ENCODE measurements at regions not wholly inside any gene's neighbourhood (a gene's known extent, or its start where the extent isn't known, plus 50 kb on each side); places are given as distances from the start of the nearest gene placed in this dataset.

DNA sequence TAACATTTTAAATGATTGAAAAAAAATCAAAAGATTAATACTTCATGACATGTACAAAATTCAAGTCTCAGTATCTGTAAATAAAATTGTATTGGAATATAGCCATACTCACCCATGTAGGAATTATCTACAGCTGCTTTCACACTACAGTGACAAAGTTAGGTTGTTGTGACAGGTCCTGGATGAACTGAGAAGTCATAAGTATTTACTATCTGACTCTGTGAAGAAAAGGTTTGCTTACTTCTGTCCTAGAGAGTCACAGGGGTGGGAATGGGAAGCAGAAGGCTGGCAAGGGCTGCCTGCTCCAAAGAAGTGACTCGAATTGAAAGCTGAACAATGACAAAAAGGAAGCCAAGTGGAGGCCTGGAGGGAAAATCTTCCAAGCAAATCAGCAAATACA, 155.2 kb downstream of the SLC30A10 start:
- DNase-seq (ENCODE audit: low read depth), result no peak

DNA sequence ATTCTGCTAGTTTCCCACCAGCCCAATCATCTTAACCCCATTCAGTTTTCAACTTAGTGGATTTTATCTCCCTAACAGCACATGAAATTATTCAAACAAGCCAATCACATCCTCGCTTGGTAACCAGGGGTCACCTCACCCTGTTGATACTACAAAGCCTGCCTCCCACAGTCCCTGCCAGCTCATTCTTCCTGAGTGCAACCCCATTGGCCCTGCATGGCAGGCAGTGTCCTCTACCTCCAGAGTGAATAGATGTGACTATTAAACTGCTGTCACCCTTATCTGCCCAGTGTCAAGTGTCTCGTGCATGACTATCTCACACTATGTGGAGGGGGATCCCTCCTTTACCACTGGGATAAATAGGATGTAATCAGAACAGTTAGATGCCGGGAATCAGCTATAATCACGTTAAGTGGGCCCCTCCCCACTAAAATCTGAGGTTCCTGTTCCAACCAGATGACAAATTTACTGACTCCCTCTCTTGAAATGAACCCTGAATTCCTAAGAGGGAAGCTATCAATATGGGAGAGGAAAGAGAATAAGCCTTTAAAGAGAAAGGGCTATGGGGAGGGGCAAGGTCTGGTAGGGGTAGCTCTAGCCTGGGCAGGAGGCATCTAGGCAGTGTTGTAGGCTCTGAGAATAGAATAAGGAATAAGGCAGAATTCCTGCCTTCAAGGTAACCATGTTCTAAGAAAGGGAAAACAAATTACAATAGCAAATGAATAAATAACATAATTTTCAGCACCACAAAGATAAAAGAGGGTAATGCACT, 155.9 kb downstream of the SLC30A10 start:
- no peak for DNase-seq (ENCODE audit: low read depth)

DNA sequence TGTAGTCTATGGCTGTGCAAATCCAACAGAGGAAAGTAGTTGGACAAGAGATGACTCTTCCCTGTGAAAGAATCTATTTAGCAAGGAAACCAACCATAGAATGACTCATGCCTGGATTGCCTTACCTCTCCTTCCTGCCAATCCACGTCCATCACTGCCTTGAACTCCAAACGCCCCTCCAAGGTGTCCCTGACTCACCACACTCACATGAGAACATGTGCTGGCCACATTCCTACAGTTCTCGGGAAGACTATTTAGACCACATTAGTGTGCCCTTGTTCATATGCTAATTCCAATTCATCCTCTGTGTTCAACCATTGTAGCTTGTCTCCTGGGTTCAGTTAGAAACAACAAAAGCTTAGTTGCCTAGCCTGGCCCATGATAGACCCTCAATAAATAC, 157.3 kb downstream of the SLC30A10 start:
- DNase-seq (ENCODE audit: low read depth), result peak; percentile 94

DNA sequence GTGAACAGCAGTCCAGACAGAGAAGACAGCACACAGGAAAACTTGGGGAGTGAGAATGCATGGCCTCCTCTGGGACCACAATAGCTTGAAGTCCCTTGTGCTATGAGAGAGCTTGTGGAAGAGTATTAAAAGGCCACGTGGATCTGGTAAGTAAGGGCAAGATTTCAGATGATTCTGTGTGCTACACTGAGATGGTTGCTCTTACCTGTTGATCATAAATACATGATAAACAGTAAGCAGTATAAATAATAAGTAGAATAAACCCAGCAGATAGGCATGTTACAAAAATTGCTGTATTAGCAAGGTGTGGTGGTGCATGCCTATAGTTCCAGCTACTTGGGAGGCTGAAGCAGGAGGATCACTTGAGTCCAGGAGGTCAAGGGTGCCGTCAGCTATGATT, 150.4 kb upstream of the ZC3H11B start:
- DNase-seq (ENCODE audit: low read depth), result no peak

DNA sequence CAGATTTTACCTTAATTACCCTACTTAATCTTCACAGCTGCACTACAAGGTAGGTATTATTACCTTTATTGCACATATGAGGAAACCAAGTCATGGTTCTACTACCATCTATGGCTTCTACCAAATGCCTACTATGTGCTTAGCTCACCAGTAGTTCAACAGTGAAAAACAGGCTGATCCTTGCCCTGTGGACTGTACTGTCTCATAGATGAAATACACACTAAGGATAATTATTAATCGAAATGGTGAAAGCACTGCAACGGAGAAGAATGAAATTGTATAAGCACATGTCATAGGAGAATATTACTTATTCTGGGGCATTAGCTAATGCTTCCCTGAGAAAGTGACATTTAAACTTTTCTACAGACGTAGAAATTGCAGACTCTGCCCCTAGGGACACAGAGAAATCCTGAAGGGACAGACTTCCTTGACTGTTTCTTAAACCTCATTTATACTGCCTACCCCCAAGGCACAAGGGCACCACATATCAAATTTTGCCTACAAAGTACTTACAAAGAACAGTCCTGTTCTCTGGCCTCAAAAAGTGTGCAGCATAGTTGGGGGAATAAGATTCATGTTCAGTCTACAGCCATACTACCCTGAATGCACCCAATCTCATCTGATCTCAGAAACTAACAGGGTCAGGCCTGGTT, 148.4 kb upstream of the ZC3H11B start:
- no peak for DNase-seq (ENCODE audit: low read depth)

DNA sequence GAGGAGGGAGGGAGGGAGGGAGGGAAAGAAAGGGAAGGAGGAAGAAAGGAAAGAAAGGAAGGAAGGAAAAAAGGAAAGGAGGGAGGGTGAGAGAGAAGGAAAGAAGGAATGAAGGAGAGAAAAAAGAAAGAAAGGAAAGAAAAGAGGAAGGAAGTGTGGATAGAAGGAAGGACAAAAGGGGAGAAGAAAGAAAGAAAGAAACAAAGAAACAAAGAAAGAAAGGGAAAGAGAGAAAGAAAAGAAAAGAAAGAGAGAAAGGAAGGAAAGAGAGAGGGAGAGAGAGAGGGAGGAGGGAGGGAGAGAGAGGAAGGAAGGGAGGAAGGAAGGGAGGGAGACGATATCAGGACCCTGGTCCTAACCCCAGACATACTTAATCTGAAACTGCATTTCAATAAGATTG, 146.2 kb upstream of the ZC3H11B start:
- DNase-seq (ENCODE audit: low read depth), result no peak

DNA sequence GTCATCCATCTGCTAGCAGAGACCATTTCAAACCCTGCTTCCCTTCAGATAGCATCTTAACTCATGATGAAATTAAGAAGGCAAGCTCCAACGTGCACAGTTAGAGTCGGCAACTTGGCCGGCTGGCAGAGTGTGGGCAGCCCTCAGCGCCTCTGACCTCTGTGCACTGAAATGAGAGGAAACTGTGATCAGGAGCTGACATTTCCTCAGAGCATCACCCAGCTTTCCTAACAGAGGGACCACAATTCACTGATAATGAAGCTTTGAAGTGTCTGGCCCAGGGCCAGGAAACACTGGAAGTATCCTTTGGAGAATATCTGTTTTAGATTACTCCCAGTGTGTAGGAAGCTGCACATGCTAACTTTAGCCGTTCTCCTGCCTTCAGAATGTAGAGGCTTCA, 145.0 kb upstream of the ZC3H11B start:
- no peak for DNase-seq (ENCODE audit: low read depth)

DNA sequence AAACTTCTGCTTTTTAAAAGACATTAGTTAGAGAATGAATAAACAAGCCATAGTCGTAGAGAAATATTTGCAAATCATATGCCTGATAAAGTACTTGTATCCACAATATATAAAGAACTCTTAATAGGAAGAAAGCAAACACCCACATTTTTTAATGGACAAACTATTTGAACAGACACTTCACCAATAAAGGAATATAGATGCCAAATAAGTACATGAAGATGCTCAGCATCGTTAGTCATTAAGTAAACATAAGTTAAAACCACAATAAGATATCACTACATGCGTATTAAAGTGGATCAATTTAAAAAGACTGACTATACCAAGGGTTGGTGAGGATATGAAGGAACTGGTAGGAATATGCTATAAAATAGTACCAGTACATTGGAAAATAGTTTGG, 142.3 kb upstream of the ZC3H11B start:
- no peak for DNase-seq (ENCODE audit: low read depth)

DNA sequence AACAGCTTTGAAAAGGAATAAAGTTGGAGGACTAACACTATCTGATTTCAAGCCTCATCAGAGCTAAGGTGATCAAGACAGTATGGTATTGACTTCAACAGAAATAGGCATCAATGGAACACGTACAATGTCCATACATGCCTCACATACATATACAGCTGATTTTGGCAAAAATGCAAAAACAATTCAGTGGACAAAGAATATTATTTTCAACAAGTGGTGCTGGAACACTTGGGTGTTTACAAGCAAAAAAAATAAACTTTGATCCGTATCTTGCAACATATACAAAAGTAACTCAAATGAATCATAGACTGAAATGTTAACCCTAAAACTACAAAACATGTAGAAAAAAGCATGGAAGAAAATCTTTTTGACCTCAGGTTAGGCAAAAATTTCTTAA, 141.9 kb upstream of the ZC3H11B start:
- DNase-seq (ENCODE audit: low read depth), result no peak

DNA sequence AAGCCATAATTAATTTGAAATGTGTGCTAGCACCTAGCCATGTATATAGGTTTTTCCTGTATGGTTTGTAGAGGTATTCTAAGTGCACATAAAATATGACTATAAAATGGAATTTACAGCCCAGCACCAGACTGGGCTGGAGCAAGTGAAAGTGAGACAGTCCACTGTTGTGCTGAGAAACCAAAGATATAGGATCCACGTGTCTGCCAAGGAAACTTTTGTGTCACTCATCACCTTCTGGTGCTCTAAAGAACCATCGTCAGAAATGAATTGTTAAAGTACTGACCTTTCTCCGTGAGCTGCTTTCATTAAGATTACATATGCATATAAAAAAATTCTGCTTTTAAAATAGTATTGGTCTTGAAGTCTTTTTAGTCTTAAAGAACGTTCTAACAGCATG, 141.0 kb upstream of the ZC3H11B start:
- no peak for DNase-seq (ENCODE audit: low read depth)

DNA sequence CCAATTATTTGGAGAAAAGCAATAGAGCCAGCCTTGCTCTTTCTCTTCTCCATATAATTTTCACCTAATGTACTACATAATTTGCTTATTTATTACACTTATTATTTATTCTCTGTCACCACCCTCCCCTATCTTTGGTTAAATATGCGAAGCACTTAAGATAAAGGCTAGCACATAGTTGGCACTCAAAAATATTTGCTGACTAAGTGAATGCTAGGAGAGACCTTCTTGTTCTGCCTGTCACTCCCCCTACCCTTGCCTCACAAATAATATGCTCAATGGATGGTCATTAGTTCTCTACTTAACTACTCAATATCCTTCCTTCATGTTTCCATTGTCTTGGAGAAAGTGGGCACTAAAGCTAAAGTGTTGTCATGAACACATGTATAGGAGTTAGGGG, 139.7 kb upstream of the ZC3H11B start:
- no peak for DNase-seq (ENCODE audit: low read depth)

DNA sequence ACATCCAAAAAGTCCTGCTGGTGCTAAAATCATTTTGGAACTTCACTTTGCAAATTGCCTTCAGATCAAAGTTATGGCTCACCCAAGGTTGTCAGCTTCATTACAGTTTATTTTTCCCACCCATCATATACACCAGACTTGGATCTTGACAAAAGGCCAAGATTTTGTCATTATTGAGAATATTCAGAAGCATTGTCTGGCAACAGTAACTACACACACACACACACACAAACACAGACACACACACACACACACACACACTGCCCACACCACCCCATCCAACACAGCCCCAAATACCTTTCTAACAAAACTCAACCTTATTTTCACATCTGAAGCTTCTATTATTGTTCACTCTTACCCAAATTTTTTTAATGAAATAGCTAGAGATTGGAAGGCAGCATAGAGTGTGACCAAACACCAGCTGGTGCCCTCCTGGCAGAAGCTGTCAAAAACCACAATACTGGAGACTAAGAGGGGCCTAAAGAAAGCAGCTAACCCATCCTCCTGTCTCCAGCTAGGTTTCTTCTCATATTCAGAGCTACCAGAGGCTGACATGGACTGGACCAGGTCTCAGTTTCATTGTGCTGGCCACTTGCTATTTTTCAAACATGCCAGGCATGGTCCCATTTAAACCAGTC, 139.1 kb upstream of the ZC3H11B start:
- DNase-seq (ENCODE audit: low read depth), result no peak

DNA sequence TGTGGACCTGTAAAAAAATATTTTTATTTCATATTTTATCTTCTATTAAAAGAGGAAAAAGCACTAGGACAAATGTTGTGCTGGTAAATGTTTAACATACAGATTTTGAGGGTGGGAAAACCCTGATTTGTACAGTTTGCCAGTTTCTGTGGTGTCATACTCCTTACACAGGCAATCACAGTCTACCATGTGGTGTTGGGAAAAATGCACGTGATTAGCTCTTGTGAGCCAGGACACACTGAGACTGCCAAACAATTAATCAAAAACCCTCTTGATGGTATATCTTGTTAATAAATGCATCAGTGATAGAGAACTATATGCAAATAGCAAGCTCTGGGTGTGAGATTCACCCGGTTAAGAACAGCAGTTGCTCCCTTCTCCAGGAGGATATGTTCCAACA, 136.5 kb upstream of the ZC3H11B start:
- no peak for DNase-seq (ENCODE audit: low read depth)

DNA sequence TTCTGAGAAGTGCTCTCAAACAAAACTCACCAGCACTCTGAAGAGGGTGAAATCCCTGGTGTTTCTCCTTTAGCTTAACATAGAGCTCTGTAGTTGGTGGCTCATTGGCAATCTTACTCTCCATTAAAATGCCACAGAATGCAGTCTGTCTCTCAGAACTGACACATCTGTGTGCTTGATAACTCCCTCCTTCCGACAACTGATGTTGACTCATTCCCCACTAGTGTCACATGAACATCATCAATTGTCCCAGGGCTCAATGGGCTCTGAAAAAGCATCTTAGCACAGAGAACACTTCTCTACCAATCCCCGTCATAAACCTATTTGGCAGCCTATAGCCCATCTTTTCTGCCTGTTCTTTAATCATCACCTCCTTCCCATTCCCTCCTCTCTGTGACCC, 133.2 kb upstream of the ZC3H11B start:
- DNase-seq (ENCODE audit: low read depth), result no peak

DNA sequence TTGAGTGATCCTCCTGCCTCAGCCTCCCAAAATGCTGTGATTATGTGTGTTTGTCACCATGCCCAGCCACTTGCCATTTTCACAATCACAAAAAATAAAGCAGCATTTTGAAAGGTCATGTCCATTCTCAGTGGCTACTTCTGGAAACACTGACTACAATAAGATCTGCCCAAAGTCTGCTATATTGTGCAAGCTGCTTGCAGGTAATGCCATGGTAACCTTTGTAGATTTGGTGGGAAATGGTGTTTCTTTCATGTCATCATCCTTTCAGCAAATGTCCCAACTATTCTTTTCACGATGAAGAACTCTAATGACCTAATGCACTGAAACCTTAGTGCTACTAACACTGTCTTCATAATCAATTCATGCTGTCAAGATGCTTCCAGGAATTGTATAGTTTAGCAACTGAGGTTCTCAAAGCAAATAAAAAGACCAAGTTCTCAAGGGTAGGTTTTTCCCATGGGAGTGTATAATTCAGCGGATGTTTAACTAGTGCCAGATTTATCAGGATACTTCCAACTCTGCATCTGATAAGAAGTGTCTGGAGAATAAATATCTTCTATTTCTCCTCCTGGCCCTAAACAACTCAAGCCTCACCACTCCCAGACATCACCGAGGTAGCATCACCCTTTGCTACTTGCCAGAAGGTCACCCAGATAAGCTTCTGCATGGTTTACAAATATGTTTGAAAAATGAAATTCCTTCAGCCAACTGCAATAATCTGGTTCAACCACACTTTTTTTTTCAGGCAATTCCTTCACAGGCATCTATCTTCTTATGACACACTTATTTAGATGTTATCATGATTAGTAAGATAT, 132.0 kb upstream of the ZC3H11B start:
- DNase-seq (ENCODE audit: low read depth), result no peak

DNA sequence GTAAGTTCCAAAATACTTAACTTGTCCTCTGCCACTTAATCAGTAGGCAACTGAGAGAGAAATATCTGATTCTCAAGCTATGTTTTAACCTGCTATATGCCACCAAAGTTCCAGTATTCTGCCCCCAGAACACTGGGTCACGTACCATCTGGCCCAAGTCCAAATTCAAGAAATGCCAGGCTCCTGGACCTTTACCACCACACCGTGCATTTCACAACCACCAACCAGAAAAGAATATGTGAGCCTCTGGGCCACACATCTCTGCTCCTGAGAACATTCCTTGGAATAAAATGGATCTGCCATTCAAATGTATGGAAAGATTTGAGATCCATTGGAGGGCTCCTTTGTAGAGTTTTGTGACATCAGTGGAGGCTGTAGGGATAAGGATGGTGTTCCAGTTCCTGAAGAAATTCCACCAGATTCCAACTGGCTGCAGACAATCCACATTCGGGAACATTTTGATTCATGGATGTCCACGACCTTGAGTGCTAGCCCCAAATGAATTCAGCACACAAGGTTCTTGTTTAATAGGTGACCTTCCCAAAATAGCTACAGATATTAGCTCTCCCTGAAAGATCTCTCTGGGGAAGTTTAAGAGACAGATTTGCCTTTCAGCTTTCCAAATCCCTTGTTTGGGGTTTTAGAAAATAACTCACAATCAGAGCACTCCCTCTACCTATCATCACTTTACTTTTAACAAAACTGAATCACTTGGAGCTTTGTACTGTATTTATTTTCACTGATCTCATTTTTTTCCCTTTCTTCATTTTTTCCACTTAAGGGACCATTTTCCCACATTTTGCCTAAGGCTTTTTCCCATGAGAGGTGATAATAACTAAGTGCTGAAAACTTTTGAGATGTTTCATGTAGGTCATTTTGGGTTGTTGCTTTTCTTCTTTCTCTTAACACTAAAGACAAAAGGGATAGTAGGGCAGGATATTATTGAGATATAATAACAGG, 128.4 kb upstream of the ZC3H11B start:
- DNase-seq (ENCODE audit: low read depth), result no peak

DNA sequence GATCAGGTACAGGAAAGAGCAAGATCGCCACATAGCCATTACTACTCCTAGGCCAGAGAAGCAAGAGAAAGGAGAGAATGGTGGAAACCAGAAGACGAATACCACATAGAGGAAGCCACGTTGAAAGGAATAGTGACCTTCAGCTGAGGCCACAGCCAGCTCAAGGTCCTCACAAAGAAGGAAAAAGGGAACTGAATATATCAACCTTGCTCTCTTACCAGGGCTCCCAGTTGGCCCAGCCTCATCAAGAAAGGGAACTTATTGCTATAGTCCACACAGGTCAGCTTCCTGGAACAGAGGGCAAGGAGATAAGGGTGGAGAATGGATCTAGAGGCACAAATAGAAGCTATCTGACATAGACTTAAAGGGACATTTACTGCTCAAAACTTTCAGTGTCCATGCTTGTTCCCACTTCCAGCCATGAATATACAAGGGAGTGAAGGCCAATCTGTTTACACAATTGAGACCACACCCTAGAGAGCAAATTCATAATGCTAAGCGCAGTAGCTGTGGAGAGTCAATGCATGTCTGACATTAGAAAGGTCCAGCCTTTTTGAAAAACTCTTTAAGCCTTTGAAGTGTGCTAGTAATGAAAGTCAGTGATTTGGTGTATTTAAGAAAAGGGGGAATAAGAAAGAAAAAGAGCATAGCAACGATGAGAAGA, 120.7 kb upstream of the ZC3H11B start:
- no peak for DNase-seq (ENCODE audit: low read depth)

DNA sequence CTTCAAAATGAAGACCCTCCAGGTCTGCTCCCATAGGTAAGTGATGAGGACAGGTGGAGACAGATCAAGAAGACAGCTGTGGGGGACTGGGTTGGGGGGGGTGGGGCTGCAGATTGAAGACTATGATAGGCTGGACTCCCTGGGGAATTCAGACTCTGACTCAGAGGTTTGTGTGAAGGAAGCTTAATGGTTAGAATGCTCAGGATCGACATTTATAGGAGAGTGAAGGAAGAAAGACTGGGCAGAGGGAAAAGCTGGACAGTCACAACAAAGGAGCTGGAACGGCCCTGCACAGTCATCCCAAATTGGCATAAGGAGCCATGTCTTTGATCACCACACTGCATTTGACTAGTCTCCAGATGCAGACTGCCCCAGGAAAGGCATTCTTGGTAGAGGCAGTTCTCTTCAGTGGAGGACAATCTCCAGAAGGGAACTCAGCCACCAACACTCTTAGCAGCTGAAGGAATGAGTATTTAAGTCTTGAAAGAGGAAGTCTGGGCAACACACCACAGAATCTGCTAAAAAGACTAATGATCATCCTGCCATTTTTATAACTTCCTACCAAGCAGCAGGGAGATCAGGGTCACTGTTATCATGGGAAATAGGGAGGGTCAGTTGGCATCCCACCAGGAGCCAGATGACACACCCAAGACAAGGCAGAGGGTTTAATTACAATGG, 120.0 kb upstream of the ZC3H11B start:
- no peak for DNase-seq (ENCODE audit: low read depth)

DNA sequence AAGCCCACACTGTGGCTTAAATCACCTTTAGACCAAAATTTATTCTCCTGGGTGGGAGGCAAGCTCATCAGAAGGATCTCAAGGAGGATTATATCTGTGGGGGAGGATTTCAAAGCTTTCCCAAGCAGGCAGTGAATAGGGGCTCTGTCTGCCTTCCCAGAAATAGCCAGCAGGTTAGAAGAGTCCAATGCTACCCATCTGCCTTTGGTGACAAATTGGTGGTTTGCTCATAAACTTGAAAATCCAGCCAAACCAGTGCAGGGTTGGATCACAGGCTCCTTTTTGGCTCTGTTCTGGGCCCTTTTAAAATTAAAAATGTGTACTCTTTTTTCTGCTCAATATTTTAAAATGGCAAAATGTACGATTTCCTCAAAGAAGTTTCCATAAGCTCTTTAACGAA, 118.9 kb upstream of the ZC3H11B start:
- no peak for DNase-seq (ENCODE audit: low read depth)
